MG63 (cell line): ENCODE measurements at regions not wholly inside any gene's neighbourhood (a gene's known extent, or its start where the extent isn't known, plus 50 kb on each side); places are given as distances from the start of the nearest gene placed in this dataset.
"Not testable (repeated sequence)": the region's sequence is repeated elsewhere in the genome, so short reads cannot be mapped to it uniquely, and the experiment has no call there.

Experiments
- DNase-seq: peaks from one replicate; pipeline ENCODE4 v3.0.0-alpha.2; 2020
- H3K27me3 ChIP-seq: fragments of 250-450 bp; sonication (Bioruptor Pico); 2 replicates; pipeline ENCODE4 v1.5.1; 2020; ENCODE audit warnings: mild to moderate bottlenecking, moderate library complexity
- H3K36me3 ChIP-seq: fragments of 250-450 bp; sonication (Bioruptor Pico); 2 replicates; pipeline ENCODE4 v1.5.1; 2020; ENCODE audit warnings: mild to moderate bottlenecking, moderate library complexity
- H3K4me3 ChIP-seq: fragments of 250-450 bp; sonication (Bioruptor Pico); 2 replicates; pipeline ENCODE4 v1.5.1; 2020; ENCODE audit warnings: mild to moderate bottlenecking, moderate library complexity
- H3K9me3 ChIP-seq: fragments of 250-450 bp; sonication (Bioruptor Pico); 2 replicates; pipeline ENCODE4 v1.5.1; 2020; ENCODE audit warnings: mild to moderate bottlenecking, moderate library complexity

- peak overlapping the region; percentile 41 for H3K4me3 ChIP-seq
- not testable (repeated sequence) for H3K9me3 ChIP-seq, H3K36me3 ChIP-seq, H3K27me3 ChIP-seq
- DNase-seq: peak; percentile 22
Measured at GRCh38 chr9:61330342-61331092, 140.7 kb downstream of the SPATA31A7 start.

GRCh38 chr9:61356936-61357335, 167.1 kb downstream of the SPATA31A7 start:
- H3K9me3 ChIP-seq, H3K4me3 ChIP-seq, DNase-seq, H3K36me3 ChIP-seq, H3K27me3 ChIP-seq: not testable (repeated sequence)

DNA sequence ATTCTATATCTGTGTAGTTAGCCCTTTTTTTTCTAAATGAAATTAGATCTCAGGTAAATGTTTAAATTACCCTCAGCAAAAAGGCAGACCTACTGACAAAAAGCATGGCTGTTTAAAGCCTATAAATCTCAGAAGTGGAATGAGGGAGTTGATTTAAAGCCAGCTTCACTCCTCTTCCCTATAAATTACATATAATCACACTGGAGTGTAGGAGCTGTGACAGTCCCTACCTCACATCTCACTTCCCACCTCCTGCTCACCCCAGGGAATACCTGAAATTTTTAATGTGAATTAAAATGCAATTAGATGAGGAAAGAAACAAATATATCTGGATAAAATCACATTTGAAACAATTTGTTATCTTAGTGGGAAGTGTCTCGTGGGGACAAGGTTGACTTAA, 184.6 kb downstream of the SPATA31A7 start:
- not testable (repeated sequence) for H3K9me3 ChIP-seq, H3K27me3 ChIP-seq, H3K4me3 ChIP-seq, DNase-seq, H3K36me3 ChIP-seq

DNA sequence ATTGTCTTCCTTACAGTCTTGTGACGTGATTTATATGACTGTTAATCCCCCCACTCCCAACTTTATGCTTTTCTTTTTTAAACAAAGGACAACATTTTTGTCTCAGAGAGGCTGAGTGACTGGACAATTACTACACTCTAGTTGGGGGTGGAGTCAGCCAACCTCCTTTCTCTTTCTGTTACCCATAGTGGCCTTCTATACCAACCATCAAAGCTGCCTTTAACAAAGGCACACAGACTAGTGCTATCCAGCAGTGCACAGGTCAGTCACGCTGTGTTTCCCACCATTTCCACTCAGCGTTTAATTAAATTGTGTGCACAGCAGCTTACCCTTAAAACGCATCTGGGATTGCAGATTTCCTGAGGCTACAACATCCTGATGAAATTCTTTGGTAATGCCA, 186.3 kb downstream of the SPATA31A7 start:
- H3K9me3 ChIP-seq, H3K4me3 ChIP-seq, H3K36me3 ChIP-seq, H3K27me3 ChIP-seq, DNase-seq: not testable (repeated sequence)

GRCh38 chr9:61386035-61386815, 196.4 kb downstream of the SPATA31A7 start:
- DNase-seq, H3K27me3 ChIP-seq, H3K36me3 ChIP-seq, H3K4me3 ChIP-seq, H3K9me3 ChIP-seq: not testable (repeated sequence)

- not testable (repeated sequence) for DNase-seq, H3K4me3 ChIP-seq, H3K27me3 ChIP-seq, H3K36me3 ChIP-seq, H3K9me3 ChIP-seq
Measured at GRCh38 chr9:61386816-61387102, 196.9 kb downstream of the SPATA31A7 start.

GRCh38 chr9:61402692-61403091, 212.9 kb downstream of the SPATA31A7 start:
- not testable (repeated sequence) for H3K9me3 ChIP-seq, H3K27me3 ChIP-seq, H3K4me3 ChIP-seq, DNase-seq, H3K36me3 ChIP-seq

DNA sequence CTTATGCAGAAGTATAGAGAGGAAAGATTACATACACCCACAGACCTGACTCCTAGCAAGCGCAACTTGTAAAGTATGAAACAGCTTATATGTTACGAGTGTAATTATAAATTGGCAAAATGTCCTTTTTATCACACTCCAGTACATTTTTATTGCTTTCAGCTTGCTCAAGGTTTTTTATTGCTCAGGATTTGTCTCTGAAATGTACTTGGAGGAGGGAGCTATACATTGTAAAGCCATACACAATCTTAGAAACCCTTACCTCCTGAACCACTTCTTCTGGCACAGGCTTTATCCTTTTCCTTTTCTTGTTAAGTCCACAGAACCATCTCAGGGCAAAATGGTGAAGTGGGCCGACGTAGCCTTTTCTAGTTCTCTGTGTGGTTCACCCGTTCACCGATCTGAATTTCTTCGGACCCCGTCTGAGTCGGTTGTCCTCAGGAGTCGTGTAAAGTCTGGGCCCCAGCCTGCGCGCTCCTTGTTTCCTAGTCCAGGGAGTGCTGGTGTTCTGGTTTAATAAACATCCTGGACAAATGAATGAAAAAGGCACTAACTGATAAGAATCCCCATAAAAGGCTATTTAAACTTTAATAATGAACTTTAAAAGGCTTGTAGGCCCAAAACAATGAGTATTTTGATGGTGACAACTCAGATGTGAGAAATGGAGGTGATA, 222.2 kb downstream of the SPATA31A7 start:
- not testable (repeated sequence) for DNase-seq, H3K9me3 ChIP-seq, H3K27me3 ChIP-seq, H3K4me3 ChIP-seq, H3K36me3 ChIP-seq

GRCh38 chr9:61412738-61413137, 222.9 kb downstream of the SPATA31A7 start:
- not testable (repeated sequence) for DNase-seq, H3K36me3 ChIP-seq, H3K27me3 ChIP-seq, H3K9me3 ChIP-seq, H3K4me3 ChIP-seq

DNA sequence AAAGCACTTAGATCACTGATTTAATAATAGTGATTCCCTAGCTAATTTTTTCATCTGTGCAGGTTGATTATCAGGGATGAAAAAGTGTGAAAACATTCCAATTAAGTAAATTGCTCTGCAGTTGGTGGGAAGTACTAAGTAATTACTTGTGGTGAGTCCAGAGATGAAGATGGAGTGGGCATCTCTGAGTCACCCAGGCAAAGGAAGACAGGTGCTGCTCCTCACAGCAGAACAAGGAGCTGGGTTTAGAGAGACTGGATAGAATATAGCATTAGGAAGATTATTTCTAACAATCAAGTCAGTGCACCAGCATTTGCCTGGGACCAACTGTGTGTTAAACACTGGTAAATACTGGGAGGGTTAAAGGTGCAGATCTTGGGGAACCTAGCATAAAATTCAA, 228.3 kb downstream of the SPATA31A7 start:
- DNase-seq, H3K4me3 ChIP-seq, H3K36me3 ChIP-seq, H3K9me3 ChIP-seq, H3K27me3 ChIP-seq: not testable (repeated sequence)

DNA sequence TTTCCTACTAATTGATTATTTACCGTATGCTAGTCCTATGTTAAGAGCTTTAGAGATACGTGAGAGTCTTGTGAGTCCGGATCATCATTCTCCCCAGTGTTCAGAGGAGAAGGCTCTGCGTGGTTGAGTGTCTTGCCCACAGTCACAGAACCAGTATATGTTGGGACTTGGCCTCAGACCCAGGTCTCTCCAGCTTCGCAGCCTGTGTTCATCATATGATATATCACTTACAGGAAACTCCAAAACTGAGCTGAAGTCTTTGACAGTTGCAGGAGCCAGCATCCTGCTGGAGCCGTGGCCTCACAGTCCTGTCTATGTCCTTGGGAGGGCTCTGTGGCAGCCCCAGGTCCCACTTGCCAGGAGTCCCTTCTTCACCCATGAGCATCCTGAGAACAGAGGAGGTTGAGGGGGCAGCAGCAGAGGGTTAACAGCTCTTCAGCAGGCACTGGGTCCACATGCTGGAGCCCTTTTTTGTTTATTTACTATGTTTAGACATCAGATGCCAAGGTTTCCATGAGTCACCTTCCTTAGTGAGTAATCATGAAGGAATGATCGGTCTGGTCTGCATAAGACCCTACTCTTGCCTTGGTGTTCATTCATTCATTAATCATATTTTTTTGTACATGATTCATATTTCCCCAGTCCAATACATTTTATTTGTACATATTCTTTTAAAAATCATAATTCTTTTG, 230.6 kb downstream of the SPATA31A7 start:
- H3K9me3 ChIP-seq, H3K4me3 ChIP-seq, H3K36me3 ChIP-seq, DNase-seq, H3K27me3 ChIP-seq: not testable (repeated sequence)

DNA sequence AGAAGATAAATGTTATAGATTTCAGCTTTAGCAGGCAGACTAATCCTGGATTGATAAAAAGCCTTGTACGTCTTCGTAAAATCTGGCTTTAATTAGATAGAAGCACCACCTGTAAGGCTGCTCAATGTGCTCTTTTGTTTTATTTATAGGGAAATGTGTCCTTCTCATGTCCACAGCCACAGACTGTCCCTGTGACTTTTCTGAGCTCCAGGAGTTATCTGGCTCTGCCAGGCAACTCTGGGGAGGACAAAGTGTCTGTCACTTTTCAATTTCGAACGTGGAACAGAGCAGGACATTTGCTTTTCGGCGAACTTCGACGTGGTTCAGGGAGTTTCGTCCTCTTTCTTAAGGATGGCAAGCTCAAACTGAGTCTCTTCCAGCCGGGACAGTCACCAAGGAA, 257.4 kb downstream of the SPATA31A7 start:
- not testable (repeated sequence) for H3K4me3 ChIP-seq, H3K27me3 ChIP-seq, DNase-seq, H3K36me3 ChIP-seq, H3K9me3 ChIP-seq

- H3K27me3 ChIP-seq, H3K9me3 ChIP-seq, H3K4me3 ChIP-seq, DNase-seq, H3K36me3 ChIP-seq: not testable (repeated sequence)
Measured at GRCh38 chr9:61460860-61461259, 271.0 kb downstream of the SPATA31A7 start.
